Kidney (tissue), 13 donors: ENCODE measurements at regions not wholly inside any gene's neighbourhood (a gene's known extent, or its start where the extent isn't known, plus 50 kb on each side); places are given as distances from the start of the nearest gene placed in this dataset.

Experiments used
- DNase-seq, 5 donors: peaks; one replicate each; pipeline ENCODE4 v3.0.0-alpha.2; 2013 to 2020
- FAIRE-seq: peaks from 2 replicates; lab custom pipeline; 2012; peaks lifted over from hg19 to GRCh38; lab: Jason Lieb, UNC
- H3K27ac ChIP-seq, 2 donors: one replicate each; pipeline ENCODE4 v1.7.0; 2013; ENCODE audit warnings: low read depth in 2 of 2, low read length in 2 of 2, inconsistent platforms in 1 of 2
- H3K27me3 ChIP-seq: one replicate; pipeline ENCODE4 v1.7.1; 2013; ENCODE audit warnings: low read length, inconsistent platforms; ENCODE audit not compliant: control insufficient read depth, insufficient read depth
- H3K36me3 ChIP-seq, 3 donors: one replicate each; pipeline versions ENCODE4 v1.7.0 to v1.7.1; 2013; ENCODE audit warnings: low read length in 3 of 3, control low read depth in 1 of 3, inconsistent platforms in 1 of 3; ENCODE audit not compliant: insufficient read depth in 3 of 3, control insufficient read depth in 2 of 3
- H3K4me1 ChIP-seq, 3 donors: one replicate each; pipeline versions ENCODE4 v1.7.0 to v1.7.1; 2013; ENCODE audit warnings: low read length in 3 of 3, inconsistent platforms in 1 of 3, low read depth in 1 of 3; ENCODE audit not compliant: control insufficient read depth in 2 of 3, insufficient read depth in 2 of 3
- H3K4me3 ChIP-seq, 3 donors: one replicate each; pipeline versions ENCODE4 v1.7.0 to v1.8.1; 2013; ENCODE audit warnings: low read length in 3 of 3, control low read depth in 1 of 3, inconsistent platforms in 1 of 3
- H3K9ac ChIP-seq, 3 donors: one replicate each; pipeline versions ENCODE4 v1.7.0 to v1.7.1; 2013; ENCODE audit warnings: low read length in 3 of 3, control low read depth in 1 of 3, inconsistent platforms in 1 of 3
- H3K9me3 ChIP-seq, 3 donors: one replicate each; pipeline versions ENCODE4 v1.7.0 to v1.7.1; 2013; ENCODE audit warnings: low read length in 3 of 3, control low read depth in 1 of 3, inconsistent platforms in 1 of 3; ENCODE audit not compliant: control insufficient read depth in 2 of 3, insufficient read depth in 1 of 3
- intact Hi-C: fragments of 100-400 bp; cut with DNase I; formaldehyde crosslinking; loops from one replicate; pipeline ENCODE4 v1.11.1; 2022
- TF ChIP-seq, protein P1 (sequence below): IDR thresholded peaks from 3 replicates; pipeline ENCODE4 v1.5.1; 2012; ENCODE audit warnings: mild to moderate bottlenecking, moderate library complexity, borderline replicate concordance; ENCODE audit not compliant: insufficient read depth; ENCODE audit errors: extremely low read depth
- donor health status: control.
- donor health status: control.
- donor health status: control.
- donor health status: control.
- donor health status: control.
- donor health status: DM: yes; HTN: yes; CAD: no.
- donor health status: Normal renal cell carcinoma (clear cell type).

DNA sequence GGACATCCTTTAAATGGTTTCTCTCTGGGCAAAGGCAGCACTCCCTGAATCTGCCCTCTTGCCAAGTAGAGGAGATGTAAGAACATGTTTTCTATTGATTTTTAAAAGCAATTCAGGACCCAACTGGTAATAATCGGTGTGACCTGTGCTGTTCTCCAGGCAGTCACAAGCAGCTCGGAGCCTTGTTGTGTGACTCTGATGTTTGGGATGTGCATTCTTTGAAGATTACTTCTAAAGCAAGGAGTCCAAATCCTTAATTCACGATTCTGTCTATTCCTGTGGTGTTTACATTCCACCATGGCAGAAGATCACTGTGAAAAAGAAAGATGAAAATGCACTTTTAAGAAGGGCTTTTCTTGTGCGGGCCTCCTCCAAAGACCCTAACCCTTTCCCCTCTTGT is 122.3 kb upstream of the ZNF536 start:
- Histone ChIP-seq H3K4me3 (no peak overlapping the region), H3K36me3 (no peaks in the 10 kb centered on the region), H3K9ac (no peak overlapping the region), H3K27me3 (peaks cover 10% of the 10 kb centered on the region), H3K27ac (no peak overlapping the region), H3K9me3 (no peaks in the 10 kb centered on the region), H3K4me1 (no peaks in the 10 kb centered on the region)
- intact Hi-C loops, result no loop called here
- TF ChIP-seq, protein P1, sequence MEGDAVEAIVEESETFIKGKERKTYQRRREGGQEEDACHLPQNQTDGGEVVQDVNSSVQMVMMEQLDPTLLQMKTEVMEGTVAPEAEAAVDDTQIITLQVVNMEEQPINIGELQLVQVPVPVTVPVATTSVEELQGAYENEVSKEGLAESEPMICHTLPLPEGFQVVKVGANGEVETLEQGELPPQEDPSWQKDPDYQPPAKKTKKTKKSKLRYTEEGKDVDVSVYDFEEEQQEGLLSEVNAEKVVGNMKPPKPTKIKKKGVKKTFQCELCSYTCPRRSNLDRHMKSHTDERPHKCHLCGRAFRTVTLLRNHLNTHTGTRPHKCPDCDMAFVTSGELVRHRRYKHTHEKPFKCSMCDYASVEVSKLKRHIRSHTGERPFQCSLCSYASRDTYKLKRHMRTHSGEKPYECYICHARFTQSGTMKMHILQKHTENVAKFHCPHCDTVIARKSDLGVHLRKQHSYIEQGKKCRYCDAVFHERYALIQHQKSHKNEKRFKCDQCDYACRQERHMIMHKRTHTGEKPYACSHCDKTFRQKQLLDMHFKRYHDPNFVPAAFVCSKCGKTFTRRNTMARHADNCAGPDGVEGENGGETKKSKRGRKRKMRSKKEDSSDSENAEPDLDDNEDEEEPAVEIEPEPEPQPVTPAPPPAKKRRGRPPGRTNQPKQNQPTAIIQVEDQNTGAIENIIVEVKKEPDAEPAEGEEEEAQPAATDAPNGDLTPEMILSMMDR, result no peak
- DNase-seq, result no peak
- no peak for FAIRE-seq

DNA sequence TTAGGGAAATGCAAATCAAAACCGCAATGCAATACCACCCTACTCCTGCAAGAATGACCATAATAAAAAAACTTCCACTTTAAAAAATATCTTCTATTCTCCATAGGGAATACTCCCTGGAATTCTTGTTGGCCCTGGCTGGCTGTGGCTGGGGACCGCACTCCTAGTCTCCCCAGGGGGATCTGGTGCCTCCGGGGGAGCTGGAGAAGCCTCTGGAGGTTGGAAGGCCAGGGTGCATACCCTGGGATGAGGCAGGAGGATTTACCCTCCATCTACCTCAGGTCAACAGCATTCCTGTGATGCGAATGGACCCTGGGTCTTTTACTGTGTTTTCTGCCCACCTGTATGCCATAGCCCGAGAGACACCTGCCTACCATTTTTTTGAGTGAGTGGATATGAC is 120.0 kb upstream of the ZNF536 start:
- Histone ChIP-seq H3K9me3 (no peaks in the 10 kb centered on the region), H3K36me3 (no peaks in the 10 kb centered on the region), H3K27ac (no peak overlapping the region), H3K9ac (no peak overlapping the region), H3K27me3 (peaks cover 23% of the 10 kb centered on the region), H3K4me3 (no peak overlapping the region), H3K4me1 (no peaks in the 10 kb centered on the region)
- FAIRE-seq, result no peak
- no peak for DNase-seq
- TF ChIP-seq, protein P1, result no peak
- intact Hi-C loops, result no loop called here

DNA sequence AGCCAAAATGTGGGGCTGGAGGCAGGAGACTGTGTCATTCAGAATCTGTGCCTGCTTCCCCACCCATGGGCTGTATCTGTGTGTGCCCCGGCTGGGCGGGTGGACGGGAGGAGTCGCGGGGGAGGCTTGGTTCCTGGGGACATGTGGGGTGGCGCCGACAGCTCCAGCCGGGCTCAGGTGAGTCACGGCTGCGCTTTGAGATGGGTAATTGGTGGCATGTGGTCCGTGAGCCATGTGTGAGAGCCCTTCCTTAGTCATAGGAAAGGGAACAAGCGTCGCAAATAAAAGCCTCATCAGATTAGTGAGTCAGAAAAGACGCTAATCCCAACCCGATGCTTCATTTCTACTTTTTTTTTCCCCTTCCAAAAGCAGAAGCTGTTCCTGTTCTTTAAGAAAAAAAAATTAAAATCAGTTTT is 118.6 kb upstream of the ZNF536 start:
- Histone ChIP-seq H3K27me3 (peaks cover 23% of the 10 kb centered on the region), H3K9me3 (no peaks in the 10 kb centered on the region), H3K27ac (no peak overlapping the region), H3K9ac (no peak overlapping the region), H3K36me3 (no peaks in the 10 kb centered on the region), H3K4me3 (no peak overlapping the region), H3K4me1 (no peaks in the 10 kb centered on the region)
- intact Hi-C loops, result no loop called here
- DNase-seq, result no peak
- TF ChIP-seq, protein P1, result no peak
- FAIRE-seq, result no peak

DNA sequence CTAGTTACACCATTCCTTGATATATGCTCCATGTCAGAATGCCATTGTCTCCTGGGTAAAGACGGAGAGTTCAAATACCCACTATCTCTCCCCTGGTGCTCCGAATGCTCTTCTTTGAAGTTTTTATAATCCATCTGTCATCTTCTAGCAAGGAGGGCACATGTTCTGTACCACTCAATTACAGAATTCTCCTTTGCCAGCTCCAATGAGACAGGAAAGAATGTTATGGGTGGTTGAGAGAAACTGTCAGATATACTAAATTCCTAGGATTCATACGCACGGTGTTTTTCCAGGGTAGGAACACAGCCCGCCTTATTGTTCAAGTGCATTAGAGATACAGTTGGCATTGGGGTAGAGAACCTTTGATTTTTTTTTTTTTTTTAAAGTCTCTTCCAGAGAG is 118.0 kb upstream of the ZNF536 start:
- Histone ChIP-seq H3K4me3 (no peak overlapping the region), H3K36me3 (no peaks in the 10 kb centered on the region), H3K9me3 (no peaks in the 10 kb centered on the region), H3K4me1 (no peaks in the 10 kb centered on the region), H3K27ac (no peak overlapping the region), H3K9ac (no peak overlapping the region), H3K27me3 (peaks cover 23% of the 10 kb centered on the region)
- TF ChIP-seq, protein P1, result no peak
- no peak for DNase-seq
- no peak for FAIRE-seq
- intact Hi-C loops, result no loop called here
